BE2C (cell line): ENCODE measurements at regions not wholly inside any gene's neighbourhood (a gene's known extent, or its start where the extent isn't known, plus 50 kb on each side); places are given as distances from the start of the nearest gene placed in this dataset.
"Not testable (repeated sequence)": the region's sequence is repeated elsewhere in the genome, so short reads cannot be mapped to it uniquely, and the experiment has no call there.

Experiments used
- DNase-seq: peaks from one replicate; pipeline ENCODE4 v3.0.0-alpha.2; 2020
- H3K27me3 ChIP-seq: fragments of 250-450 bp; sonication (Bioruptor Pico); 2 replicates; pipeline ENCODE4 v1.5.1; 2020; ENCODE audit warnings: mild to moderate bottlenecking
- H3K36me3 ChIP-seq: fragments of 250-450 bp; sonication (Bioruptor Pico); 2 replicates; pipeline ENCODE4 v1.5.1; 2020; ENCODE audit warnings: mild to moderate bottlenecking
- H3K4me1 ChIP-seq: fragments of 250-450 bp; sonication (Bioruptor Pico); 2 replicates; pipeline ENCODE4 v1.5.1; 2020
- H3K4me3 ChIP-seq: 2 replicates; pipeline ENCODE4 v1.5.1; 2011; ENCODE audit warnings: low read depth, low read length
- H3K9me3 ChIP-seq: fragments of 250-450 bp; sonication (Bioruptor Pico); 2 replicates; pipeline ENCODE4 v1.5.1; 2020
- TF ChIP-seq, protein P1 (sequence below): IDR thresholded peaks from 2 replicates; pipeline ENCODE4 v1.5.1; 2012; ENCODE audit warnings: mild to moderate bottlenecking, low read depth, low read length

DNA sequence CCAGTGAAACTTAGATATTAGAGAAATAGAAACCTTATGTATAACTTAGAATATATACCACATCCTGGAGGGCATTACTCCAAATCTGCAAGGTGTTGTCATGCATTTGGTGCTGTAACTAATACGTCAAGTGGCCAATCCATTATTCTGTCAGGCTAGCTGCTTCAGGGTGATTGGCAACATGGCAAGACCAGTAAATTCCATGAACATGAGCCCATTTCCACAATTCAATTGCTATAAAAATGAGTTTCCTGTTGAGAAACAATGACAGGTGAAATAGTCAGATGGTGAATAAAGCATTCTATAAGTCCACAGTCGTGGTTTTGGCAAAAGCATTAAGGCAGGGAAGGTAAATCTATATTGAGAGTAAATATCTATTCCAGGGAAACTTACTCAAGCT lies 566.0 kb downstream of the ADGRL2 start:
- H3K27me3 ChIP-seq: no peaks in the 10 kb centered on the region

DNA sequence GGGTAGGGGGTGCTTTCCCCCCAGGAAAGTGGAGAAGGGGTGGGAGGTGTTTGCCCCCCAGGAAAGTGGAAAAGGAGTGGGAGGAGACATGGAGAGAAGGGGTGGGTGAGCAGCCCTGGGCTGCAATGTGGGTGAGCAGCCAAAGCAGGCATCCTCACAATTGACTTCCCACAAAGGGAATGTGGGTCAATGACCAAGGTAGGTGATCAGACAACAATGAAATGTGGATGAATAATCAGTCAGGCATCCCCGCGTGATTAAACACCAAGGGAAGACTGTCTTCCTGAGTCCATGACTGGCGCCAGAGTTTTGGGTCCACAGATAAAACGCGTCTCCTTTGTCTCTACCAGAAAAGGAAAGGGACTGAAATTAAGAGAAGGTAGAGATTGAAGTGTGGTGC lies 558.8 kb downstream of the ADGRL2 start:
- not testable (repeated sequence) for DNase-seq, H3K4me1 ChIP-seq, H3K4me3 ChIP-seq, H3K9me3 ChIP-seq, H3K27me3 ChIP-seq, H3K36me3 ChIP-seq

More for the DNA sequence above, 566.0 kb downstream of the ADGRL2 start:
- no peak overlapping the region for H3K4me3 ChIP-seq
- H3K36me3 ChIP-seq: no peaks in the 10 kb centered on the region
- H3K4me1 ChIP-seq: no peaks in the 10 kb centered on the region
- H3K9me3 ChIP-seq: no peaks in the 10 kb centered on the region
- no peak for DNase-seq
- TF ChIP-seq, protein P1, sequence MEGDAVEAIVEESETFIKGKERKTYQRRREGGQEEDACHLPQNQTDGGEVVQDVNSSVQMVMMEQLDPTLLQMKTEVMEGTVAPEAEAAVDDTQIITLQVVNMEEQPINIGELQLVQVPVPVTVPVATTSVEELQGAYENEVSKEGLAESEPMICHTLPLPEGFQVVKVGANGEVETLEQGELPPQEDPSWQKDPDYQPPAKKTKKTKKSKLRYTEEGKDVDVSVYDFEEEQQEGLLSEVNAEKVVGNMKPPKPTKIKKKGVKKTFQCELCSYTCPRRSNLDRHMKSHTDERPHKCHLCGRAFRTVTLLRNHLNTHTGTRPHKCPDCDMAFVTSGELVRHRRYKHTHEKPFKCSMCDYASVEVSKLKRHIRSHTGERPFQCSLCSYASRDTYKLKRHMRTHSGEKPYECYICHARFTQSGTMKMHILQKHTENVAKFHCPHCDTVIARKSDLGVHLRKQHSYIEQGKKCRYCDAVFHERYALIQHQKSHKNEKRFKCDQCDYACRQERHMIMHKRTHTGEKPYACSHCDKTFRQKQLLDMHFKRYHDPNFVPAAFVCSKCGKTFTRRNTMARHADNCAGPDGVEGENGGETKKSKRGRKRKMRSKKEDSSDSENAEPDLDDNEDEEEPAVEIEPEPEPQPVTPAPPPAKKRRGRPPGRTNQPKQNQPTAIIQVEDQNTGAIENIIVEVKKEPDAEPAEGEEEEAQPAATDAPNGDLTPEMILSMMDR: no peak

DNA sequence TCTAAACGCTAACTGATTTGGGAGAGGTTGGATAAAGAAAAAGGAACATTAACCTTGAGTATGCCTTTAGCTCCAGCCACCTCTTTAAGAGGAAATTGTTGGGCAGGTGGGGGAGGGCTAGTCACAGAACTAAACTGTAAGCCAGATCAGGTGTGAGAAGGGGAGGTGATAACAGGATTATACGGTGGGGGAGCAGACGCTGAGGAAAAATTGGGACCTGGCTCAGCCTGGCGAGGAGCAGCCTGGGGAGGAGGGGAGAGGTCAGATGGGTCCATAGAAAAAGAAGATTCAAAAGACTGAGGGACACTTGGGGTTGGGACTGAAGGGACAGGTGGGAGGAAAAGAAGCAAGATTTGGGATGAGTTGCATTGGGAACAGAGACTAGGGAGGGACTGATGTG lies 558.0 kb downstream of the ADGRL2 start:
- not testable (repeated sequence) for H3K4me1 ChIP-seq, H3K4me3 ChIP-seq, H3K9me3 ChIP-seq, H3K36me3 ChIP-seq, DNase-seq, H3K27me3 ChIP-seq

DNA sequence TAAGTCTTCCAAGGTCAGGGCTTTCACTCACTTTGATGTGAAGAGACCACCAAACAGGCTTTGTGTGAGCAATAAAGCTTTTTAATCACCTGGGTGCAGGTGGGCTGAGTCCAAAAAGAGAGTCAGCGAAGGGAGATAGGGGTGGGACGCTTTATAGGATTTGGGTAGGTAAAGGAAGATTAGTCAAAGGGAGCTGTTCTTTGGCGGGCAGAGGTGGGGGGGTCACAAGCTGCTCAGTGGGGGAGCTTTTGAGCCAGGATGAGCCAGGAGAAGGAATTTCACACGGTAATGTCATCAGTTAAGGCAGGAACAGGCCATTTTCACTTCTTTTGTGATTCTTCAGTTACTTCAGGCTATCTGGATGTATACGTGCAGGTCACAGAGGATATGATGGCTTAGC lies 553.8 kb downstream of the ADGRL2 start:
- not testable (repeated sequence) for H3K9me3 ChIP-seq, H3K4me1 ChIP-seq, H3K27me3 ChIP-seq, H3K36me3 ChIP-seq, DNase-seq, H3K4me3 ChIP-seq

DNA sequence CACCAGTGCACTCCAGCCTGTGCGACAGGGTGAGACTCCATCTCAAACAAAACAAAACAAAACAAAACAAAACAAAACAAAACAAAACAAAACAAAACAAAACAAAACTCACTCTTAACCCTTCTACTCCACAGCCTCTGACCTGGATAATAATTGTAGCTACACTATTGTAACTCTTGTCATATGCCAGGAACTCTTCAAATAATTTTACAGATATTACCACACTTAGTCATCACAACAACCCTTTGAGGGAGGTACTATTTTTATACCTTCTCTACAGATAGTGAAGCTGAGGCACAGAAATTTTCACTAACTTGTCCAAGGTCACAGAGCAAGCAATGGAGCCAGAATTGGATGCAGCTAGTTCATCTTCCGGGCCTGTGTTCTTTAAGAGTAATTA lies 547.8 kb downstream of the ADGRL2 start:
- no peak for DNase-seq
- TF ChIP-seq, protein P1: no peak
- Histone ChIP-seq H3K36me3 (no peaks in the 10 kb centered on the region), H3K4me3 (no peak overlapping the region), H3K9me3 (no peaks in the 10 kb centered on the region), H3K4me1 (no peaks in the 10 kb centered on the region), H3K27me3 (no peaks in the 10 kb centered on the region)

DNA sequence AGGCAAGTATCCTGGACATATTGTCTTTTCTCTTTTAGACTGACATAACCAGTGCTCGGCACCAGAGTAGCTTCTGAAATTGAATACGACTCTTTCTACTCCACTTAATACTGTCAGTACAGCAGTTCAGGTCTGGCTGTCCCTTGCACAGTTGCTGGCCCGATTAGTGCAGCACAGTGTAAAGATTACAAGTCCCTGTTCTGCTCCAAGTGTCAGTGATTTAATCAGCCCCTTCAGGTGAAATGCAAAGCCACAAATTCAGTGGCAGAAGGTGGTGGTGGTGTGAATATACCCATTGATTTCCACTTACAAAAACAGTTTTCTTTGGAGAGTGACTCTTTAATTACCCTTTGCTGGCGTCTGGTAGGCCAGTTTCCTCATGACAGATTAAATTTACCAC lies 545.4 kb downstream of the ADGRL2 start:
- H3K9me3 ChIP-seq: no peaks in the 10 kb centered on the region
- no peak overlapping the region for H3K4me3 ChIP-seq
- H3K4me1 ChIP-seq: no peaks in the 10 kb centered on the region
- DNase-seq: no peak
- H3K36me3 ChIP-seq: no peaks in the 10 kb centered on the region
- TF ChIP-seq, protein P1: no peak
- H3K27me3 ChIP-seq: no peaks in the 10 kb centered on the region

DNA sequence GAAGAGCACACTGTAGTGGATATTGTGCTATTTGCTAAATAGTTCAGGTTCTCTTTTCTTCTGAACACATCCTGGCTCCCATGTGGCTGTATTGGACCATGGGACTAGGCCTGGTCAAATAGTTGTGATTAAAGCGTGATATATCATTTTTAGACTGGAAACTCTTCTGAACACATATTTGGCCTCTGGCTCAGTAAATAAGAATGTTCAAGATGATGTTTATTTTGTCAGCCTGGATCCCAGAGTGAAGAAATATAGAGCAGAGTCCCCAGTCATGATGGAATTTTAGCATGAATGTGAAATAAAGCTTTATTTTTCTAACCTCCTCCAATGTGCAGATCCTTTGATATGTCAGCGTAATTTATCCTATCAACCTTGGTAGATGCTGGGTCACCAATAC lies 542.6 kb downstream of the ADGRL2 start:
- TF ChIP-seq, protein P1: no peak
- Histone ChIP-seq H3K4me1 (no peaks in the 10 kb centered on the region), H3K4me3 (no peak overlapping the region), H3K36me3 (no peaks in the 10 kb centered on the region), H3K9me3 (no peaks in the 10 kb centered on the region), H3K27me3 (no peaks in the 10 kb centered on the region)
- DNase-seq: no peak

DNA sequence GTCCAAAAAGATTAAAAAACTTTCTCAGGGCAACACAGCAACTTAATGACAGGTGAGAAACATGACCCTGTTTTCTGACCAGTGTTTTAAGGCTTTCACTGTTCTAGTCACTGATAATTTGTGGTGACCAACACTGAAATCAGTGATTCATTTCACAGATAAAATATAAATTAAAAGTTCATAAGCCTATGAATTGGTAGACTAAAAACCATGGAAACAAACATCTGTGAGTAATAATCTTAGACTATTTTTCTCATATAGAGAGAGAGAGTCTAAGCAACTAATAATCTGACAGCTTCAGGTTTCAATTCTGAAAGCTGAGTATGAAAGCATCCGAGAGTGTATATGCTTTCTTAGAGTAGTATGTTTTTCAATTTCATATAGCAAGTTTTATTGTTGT lies 536.9 kb downstream of the ADGRL2 start:
- Histone ChIP-seq H3K4me1 (no peaks in the 10 kb centered on the region), H3K36me3 (no peaks in the 10 kb centered on the region), H3K4me3 (no peak overlapping the region), H3K27me3 (no peaks in the 10 kb centered on the region), H3K9me3 (no peaks in the 10 kb centered on the region)
- TF ChIP-seq, protein P1: no peak
- DNase-seq: no peak
